GM12874 (cell line): ENCODE measurements at regions not wholly inside any gene's neighbourhood (a gene's known extent, or its start where the extent isn't known, plus 50 kb on each side); places are given as distances from the start of the nearest gene placed in this dataset.

ENCODE experiments used
- CTCF ChIP-seq: IDR thresholded peaks from 2 replicates; pipeline ENCODE4 v1.5.1; 2011; ENCODE audit warnings: low read depth, mild to moderate bottlenecking, control low read depth, low read length, moderate library complexity; ENCODE audit not compliant: insufficient read depth

GRCh38 chr18:26677957-26678356 lies 129.6 kb upstream of the KCTD1 start:
- no peak for TF ChIP-seq CTCF

DNA sequence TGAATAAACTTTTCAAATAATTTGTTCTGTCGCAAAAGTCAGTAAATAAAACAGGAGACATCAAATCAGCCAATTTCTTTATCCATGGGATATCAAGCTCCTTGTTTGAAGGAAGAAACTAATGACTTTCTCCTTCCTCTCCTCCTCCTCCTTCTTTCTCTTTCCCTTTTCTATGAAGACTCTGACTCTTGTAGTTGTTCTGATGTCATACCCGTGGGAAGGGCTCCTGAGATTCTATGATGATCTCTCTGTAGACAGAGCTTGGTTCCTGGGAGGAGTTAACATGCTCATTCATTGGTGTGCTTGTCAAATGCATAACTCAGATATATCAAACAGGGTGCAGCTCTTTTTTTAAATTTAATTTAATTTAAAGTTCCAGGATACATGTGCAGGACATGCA lies 118.7 kb upstream of the KCTD1 start:
- no peak for TF ChIP-seq CTCF

- TF ChIP-seq CTCF = no peak
Measured at GRCh38 chr18:26662996-26663395, 114.6 kb upstream of the KCTD1 start.

- no peak for TF ChIP-seq CTCF
Measured at GRCh38 chr18:26657631-26658581, 109.6 kb upstream of the KCTD1 start.

DNA sequence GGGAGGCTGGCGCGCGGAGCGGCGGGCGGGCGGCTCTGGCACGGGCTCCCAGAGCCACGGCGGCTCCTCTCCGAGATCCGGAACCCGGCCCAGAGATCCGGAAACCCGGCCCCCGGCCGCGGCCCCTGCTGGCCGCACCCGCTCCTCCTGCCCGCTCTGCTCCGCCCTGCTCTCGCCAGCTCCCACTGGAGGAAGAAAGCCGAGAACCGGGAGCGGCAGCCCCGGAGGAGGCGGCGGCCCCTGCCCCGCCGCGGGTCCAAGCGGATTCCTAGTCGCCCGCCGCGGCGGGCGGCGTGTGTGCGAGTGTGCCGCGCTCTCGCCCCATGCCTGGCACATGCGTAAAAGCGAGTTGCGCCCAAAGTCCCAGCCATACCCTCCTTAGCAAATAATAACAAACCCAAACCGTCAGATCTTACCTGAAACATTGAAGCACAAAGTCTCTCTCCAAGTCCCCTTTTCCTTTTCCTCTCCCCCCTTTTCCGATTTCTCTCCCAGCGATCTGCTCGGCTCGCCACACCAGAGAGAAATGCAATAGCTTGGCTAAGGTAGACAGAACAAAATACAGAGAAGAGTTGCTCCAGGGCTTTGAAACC lies 108.7 kb upstream of the KCTD1 start:
- peak; percentile 25; the same call in 1 of the 2 replicates for TF ChIP-seq CTCF

- no peak for TF ChIP-seq CTCF
Measured at GRCh38 chr18:26656431-26656943, 108.1 kb upstream of the KCTD1 start.
